Astrocyte (in vitro differentiated cells and primary cell): ENCODE measurements at regions not wholly inside any gene's neighbourhood (a gene's known extent, or its start where the extent isn't known, plus 50 kb on each side); places are given as distances from the start of the nearest gene placed in this dataset.

Experiments used
- DNase-seq: peaks from one replicate; pipeline ENCODE4 v3.0.0-alpha.2; 2010; ENCODE audit warnings: low read depth
- FAIRE-seq: peaks from 2 replicates; lab custom pipeline; 2011; peaks lifted over from hg19 to GRCh38; lab: Jason Lieb, UNC
- H2AFZ ChIP-seq: 2 replicates; pipeline ENCODE4 v1.6.0; 2012; ENCODE audit warnings: low read depth, low read length, inconsistent platforms
- H3K27ac ChIP-seq: 2 replicates; pipeline ENCODE4 v1.5.1; 2011; ENCODE audit warnings: low read depth, low read length, inconsistent platforms
- H3K27me3 ChIP-seq: 2 replicates; pipeline ENCODE4 v1.6.0; 2011; ENCODE audit warnings: low read length, inconsistent platforms; ENCODE audit not compliant: insufficient read depth
- H3K36me3 ChIP-seq: 2 replicates; pipeline ENCODE4 v1.5.1; 2011; ENCODE audit warnings: low read length, inconsistent platforms; ENCODE audit not compliant: insufficient read depth
- H3K4me1 ChIP-seq: 2 replicates; pipeline ENCODE4 v1.5.1; 2011; ENCODE audit warnings: low read length, inconsistent platforms; ENCODE audit not compliant: insufficient read depth
- H3K4me2 ChIP-seq: 2 replicates; pipeline ENCODE4 v1.6.0; 2012; ENCODE audit warnings: low read length, inconsistent platforms
- H3K4me3 ChIP-seq: 2 replicates; pipeline ENCODE4 v1.5.1; 2011; ENCODE audit warnings: low read depth, mild to moderate bottlenecking, low read length, inconsistent platforms; ENCODE audit not compliant: insufficient read depth
- H3K79me2 ChIP-seq: 2 replicates; pipeline ENCODE4 v1.6.0; 2012; ENCODE audit warnings: mild to moderate bottlenecking, low read length, inconsistent platforms; ENCODE audit not compliant: insufficient read depth
- H3K9ac ChIP-seq: 2 replicates; pipeline ENCODE4 v1.6.0; 2012; ENCODE audit warnings: mild to moderate bottlenecking, low read length, inconsistent platforms
- H3K9me3 ChIP-seq: 2 replicates; pipeline ENCODE4 v1.5.1; 2012; ENCODE audit warnings: low read depth, mild to moderate bottlenecking, low read length, inconsistent platforms; ENCODE audit not compliant: insufficient read depth
- H4K20me1 ChIP-seq: 2 replicates; pipeline ENCODE4 v1.6.0; 2012; ENCODE audit warnings: low read length, inconsistent platforms; ENCODE audit not compliant: insufficient read depth
- H3K27ac Mint-ChIP-seq: one replicate; pipeline ENCODE4 v1.8.0; 2021; ENCODE audit warnings: mild to moderate bottlenecking, mixed read lengths; ENCODE audit not compliant: unreplicated experiment
- H3K27me3 Mint-ChIP-seq: one replicate; pipeline ENCODE4 v1.8.0; 2021; ENCODE audit warnings: low read depth, mixed read lengths; ENCODE audit not compliant: unreplicated experiment
- H3K36me3 Mint-ChIP-seq: one replicate; pipeline ENCODE4 v1.8.0; 2021; ENCODE audit warnings: low read depth, mixed read lengths; ENCODE audit not compliant: unreplicated experiment
- H3K4me1 Mint-ChIP-seq: one replicate; pipeline ENCODE4 v1.8.0; 2021; ENCODE audit warnings: low read depth, mixed read lengths; ENCODE audit not compliant: unreplicated experiment
- H3K4me3 Mint-ChIP-seq: one replicate; pipeline ENCODE4 v1.8.0; 2021; ENCODE audit warnings: mild to moderate bottlenecking, moderate library complexity, mixed read lengths; ENCODE audit not compliant: unreplicated experiment
- H3K9me3 Mint-ChIP-seq: one replicate; pipeline ENCODE4 v1.8.0; 2021; ENCODE audit warnings: mild to moderate bottlenecking, mixed read lengths; ENCODE audit not compliant: unreplicated experiment
- EZH2 ChIP-seq: IDR thresholded peaks from 2 replicates; pipeline ENCODE4 v1.6.1; 2012; ENCODE audit warnings: mild to moderate bottlenecking, low read length, inconsistent platforms; ENCODE audit not compliant: insufficient read depth
- TF ChIP-seq, protein P1 (sequence below): IDR thresholded peaks from 2 replicates; pipeline ENCODE4 v1.5.1; 2011; ENCODE audit warnings: low read depth, mild to moderate bottlenecking, inconsistent platforms, low read length, moderate library complexity; ENCODE audit not compliant: insufficient read depth

GRCh38 chr7:48734695-48735406 lies 189.5 kb upstream of the CDC14C start:
- no peak for FAIRE-seq

DNA sequence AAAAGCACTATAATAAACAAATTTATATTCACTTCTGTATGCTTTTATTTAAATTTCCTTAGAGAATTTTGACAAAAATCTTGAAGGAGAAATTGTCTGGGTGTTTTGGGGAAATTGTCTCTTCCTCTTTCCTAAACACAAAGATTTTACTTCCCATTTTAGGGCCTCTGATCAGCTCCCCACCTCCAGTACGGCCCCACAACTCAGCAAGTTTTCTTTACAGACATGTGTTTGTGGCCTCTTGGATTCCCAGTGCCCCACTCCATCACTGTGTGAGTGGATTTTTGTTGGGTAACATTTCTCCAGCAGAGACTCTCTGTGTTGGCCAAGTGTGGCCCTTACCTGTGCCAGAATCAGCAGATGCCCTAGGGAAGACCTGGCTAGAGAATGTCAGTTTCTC lies 182.8 kb upstream of the CDC14C start:
- Histone ChIP-seq H3K9ac (no peak overlapping the region), H3K9me3 (no peaks in the 10 kb centered on the region), H3K27me3 (no peaks in the 10 kb centered on the region), H2AFZ (no peak overlapping the region), H3K4me3 (no peak overlapping the region), H3K27ac (no peak overlapping the region), H4K20me1 (no peaks in the 10 kb centered on the region), H3K36me3 (no peaks in the 10 kb centered on the region), H3K79me2 (no peaks in the 10 kb centered on the region), H3K4me2 (no peak overlapping the region), H3K4me1 (no peaks in the 10 kb centered on the region)
- no peak for TF ChIP-seq EZH2
- TF ChIP-seq, protein P1, sequence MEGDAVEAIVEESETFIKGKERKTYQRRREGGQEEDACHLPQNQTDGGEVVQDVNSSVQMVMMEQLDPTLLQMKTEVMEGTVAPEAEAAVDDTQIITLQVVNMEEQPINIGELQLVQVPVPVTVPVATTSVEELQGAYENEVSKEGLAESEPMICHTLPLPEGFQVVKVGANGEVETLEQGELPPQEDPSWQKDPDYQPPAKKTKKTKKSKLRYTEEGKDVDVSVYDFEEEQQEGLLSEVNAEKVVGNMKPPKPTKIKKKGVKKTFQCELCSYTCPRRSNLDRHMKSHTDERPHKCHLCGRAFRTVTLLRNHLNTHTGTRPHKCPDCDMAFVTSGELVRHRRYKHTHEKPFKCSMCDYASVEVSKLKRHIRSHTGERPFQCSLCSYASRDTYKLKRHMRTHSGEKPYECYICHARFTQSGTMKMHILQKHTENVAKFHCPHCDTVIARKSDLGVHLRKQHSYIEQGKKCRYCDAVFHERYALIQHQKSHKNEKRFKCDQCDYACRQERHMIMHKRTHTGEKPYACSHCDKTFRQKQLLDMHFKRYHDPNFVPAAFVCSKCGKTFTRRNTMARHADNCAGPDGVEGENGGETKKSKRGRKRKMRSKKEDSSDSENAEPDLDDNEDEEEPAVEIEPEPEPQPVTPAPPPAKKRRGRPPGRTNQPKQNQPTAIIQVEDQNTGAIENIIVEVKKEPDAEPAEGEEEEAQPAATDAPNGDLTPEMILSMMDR, result no peak
- Mint-ChIP-seq H3K36me3 (no peaks in the 10 kb centered on the region), H3K27me3 (no peaks in the 10 kb centered on the region), H3K9me3 (peaks cover 14% of the 10 kb centered on the region), H3K27ac (no peak overlapping the region), H3K4me1 (peaks cover 1% of the 10 kb centered on the region), H3K4me3 (no peak overlapping the region)
- no peak for FAIRE-seq
- DNase-seq, result no peak

More at GRCh38 chr7:48734695-48735406, 189.5 kb upstream of the CDC14C start:
- Histone ChIP-seq H3K27ac (no peak overlapping the region), H3K9ac (no peak overlapping the region), H2AFZ (no peak overlapping the region), H3K79me2 (no peaks in the 10 kb centered on the region), H3K4me2 (no peak overlapping the region), H3K9me3 (no peaks in the 10 kb centered on the region), H3K36me3 (no peaks in the 10 kb centered on the region), H4K20me1 (no peaks in the 10 kb centered on the region), H3K4me1 (no peaks in the 10 kb centered on the region), H3K27me3 (no peaks in the 10 kb centered on the region), H3K4me3 (no peak overlapping the region)
- no peak overlapping the region for H3K27ac Mint-ChIP-seq
- peaks cover 11% of the 10 kb centered on the region for H3K9me3 Mint-ChIP-seq
- no peaks in the 10 kb centered on the region for H3K4me1 Mint-ChIP-seq
- H3K27me3 Mint-ChIP-seq, result no peaks in the 10 kb centered on the region
- DNase-seq, result no peak
- TF ChIP-seq EZH2, result no peak
- TF ChIP-seq, protein P1, result no peak
- no peak overlapping the region for H3K4me3 Mint-ChIP-seq
- H3K36me3 Mint-ChIP-seq, result no peaks in the 10 kb centered on the region
